Amniotic stem cell (primary cell): ENCODE measurements at regions not wholly inside any gene's neighbourhood (a gene's known extent, or its start where the extent isn't known, plus 50 kb on each side); places are given as distances from the start of the nearest gene placed in this dataset.
"Not testable (repeated sequence)": the region's sequence is repeated elsewhere in the genome, so short reads cannot be mapped to it uniquely, and the experiment has no call there.

Experiments
- DNase-seq: peaks from one replicate; lab custom pipeline; 2025; lab: John Stamatoyannopoulos, UW

- DNase-seq, result no peak
Measured at GRCh38 chr20:57104651-57105204, 161.7 kb downstream of the BMP7 start.

- no peak for DNase-seq
Measured at GRCh38 chr20:57106030-57106682, 160.3 kb downstream of the BMP7 start.

GRCh38 chr20:57106692-57107091 lies 159.7 kb downstream of the BMP7 start:
- no peak for DNase-seq

- no peak for DNase-seq
Measured at GRCh38 chr20:57107208-57107607, 159.2 kb downstream of the BMP7 start.

- no peak for DNase-seq
Measured at GRCh38 chr20:57108218-57108617, 158.2 kb downstream of the BMP7 start.

- DNase-seq, result no peak
Measured at GRCh38 chr20:57108742-57109570, 157.5 kb downstream of the BMP7 start.

- no peak for DNase-seq
Measured at GRCh38 chr20:57109571-57109953, 156.9 kb downstream of the BMP7 start.

- not testable (repeated sequence) for DNase-seq
Measured at GRCh38 chr20:57110121-57111027, 156.1 kb downstream of the BMP7 start.

GRCh38 chr20:57111028-57111373 lies 155.4 kb downstream of the BMP7 start:
- DNase-seq, result no peak

GRCh38 chr20:57112448-57112847 lies 154.0 kb downstream of the BMP7 start:
- DNase-seq, result no peak

GRCh38 chr20:57114290-57115005 lies 152.0 kb downstream of the BMP7 start:
- no peak for DNase-seq

GRCh38 chr20:57117296-57117695 lies 149.1 kb downstream of the BMP7 start:
- no peak for DNase-seq

- no peak for DNase-seq
Measured at GRCh38 chr20:57118107-57118769, 148.2 kb downstream of the BMP7 start.
